GM12878 (cell line): ENCODE measurements at regions not wholly inside any gene's neighbourhood (a gene's known extent, or its start where the extent isn't known, plus 50 kb on each side); places are given as distances from the start of the nearest gene placed in this dataset.

Source experiments
- ATAC-seq: fragments of 200-7000 bp; cut with Tn5 transposase; 3 replicates; pipeline ENCODE4 v1.9.1; 2020; ENCODE audit warnings: mild to moderate bottlenecking, moderate library complexity
- BruUV-seq: library from RNA; stranded (reverse); fragments of 400-500 nt; replicated peaks from 2 replicates; lab custom pipeline; 2021; lab: Mats Ljungman, UMichigan
- CTCF ChIA-PET: fragments of 300-600 bp; sonication (Branson Sonifier 250); formaldehyde crosslinking; extraction: SDS; loops from one replicate; lab custom pipeline; 2021; ENCODE audit warnings: inconsistent platforms; lab: Yijun Ruan, JAX
- POLR2A ChIA-PET: fragments of 350-600 bp; formaldehyde crosslinking; extraction: SDS; loops from one replicate; lab custom pipeline; 2021; ENCODE audit warnings: inconsistent platforms; lab: Charles Lee
- RAD21 ChIA-PET: fragments of 300-600 bp; sonication (Branson Sonifier 250); formaldehyde crosslinking; loops from one replicate; lab custom pipeline; 2023; ENCODE audit warnings: antibody characterized with exemption; ENCODE audit not compliant: unreplicated experiment; lab: Charles Lee
- SMC1A ChIA-PET: fragments of 300-600 bp; sonication (Branson Sonifier 250); formaldehyde crosslinking; loops from one replicate; lab custom pipeline; 2023; ENCODE audit not compliant: unreplicated experiment, uncharacterized antibody; lab: Charles Lee
- DNase-seq: peaks from one replicate; pipeline ENCODE4 v3.0.0-alpha.2; 2011; ENCODE audit warnings: low read depth, low spot score
- FAIRE-seq: peaks from 3 replicates; lab custom pipeline; 2011; peaks lifted over from hg19 to GRCh38; lab: Jason Lieb, UNC
- H2AFZ ChIP-seq: 2 replicates; pipeline ENCODE4 v1.6.0; 2011; ENCODE audit warnings: low read depth, low read length, control low read depth; ENCODE audit not compliant: control insufficient read depth
- H3K27ac ChIP-seq: 2 replicates; pipeline ENCODE4 v1.5.1; 2011; ENCODE audit warnings: control low read depth; ENCODE audit not compliant: control insufficient read depth, insufficient read depth
- H3K27me3 ChIP-seq, 2 experiments: replicated peaks in 1 of 2; 2 replicates each; pipeline versions ENCODE4 v1.6.0 to v1.6.1; 2011; ENCODE audit warnings: low read length in 1 of 2; ENCODE audit not compliant: control insufficient read depth in 2 of 2, insufficient read depth in 2 of 2
- H3K36me3 ChIP-seq, 2 experiments: 2 replicates each; pipeline ENCODE4 v1.5.1; 2011; ENCODE audit warnings: low read length in 1 of 2; ENCODE audit not compliant: control insufficient read depth in 2 of 2, insufficient read depth in 2 of 2
- H3K4me1 ChIP-seq: 2 replicates; pipeline ENCODE4 v1.6.1; 2011; ENCODE audit warnings: mild to moderate bottlenecking, low read length, moderate library complexity, mixed read lengths; ENCODE audit not compliant: control insufficient read depth, insufficient read depth
- H3K4me2 ChIP-seq: 2 replicates; pipeline ENCODE4 v1.6.0; 2011; ENCODE audit warnings: control low read depth; ENCODE audit not compliant: control insufficient read depth, insufficient read depth
- H3K4me3 ChIP-seq: fragments of 200-600 bp; sonication (generic); 2 replicates; pipeline ENCODE4 v1.5.1; 2016
- H3K79me2 ChIP-seq: 2 replicates; pipeline ENCODE4 v1.6.0; 2011; ENCODE audit warnings: low read length; ENCODE audit not compliant: control insufficient read depth, insufficient read depth
- H3K9ac ChIP-seq: 2 replicates; pipeline ENCODE4 v1.8.0; 2011; ENCODE audit warnings: low read length, control low read depth, mixed read lengths; ENCODE audit not compliant: control insufficient read depth, insufficient read depth
- H3K9me3 ChIP-seq: replicated peaks from 3 replicates; pipeline ENCODE4 v1.5.1; 2011; ENCODE audit warnings: mild to moderate bottlenecking, low read length; ENCODE audit not compliant: control insufficient read depth, insufficient read depth
- H4K20me1 ChIP-seq: 2 replicates; pipeline ENCODE4 v1.6.0; 2011; ENCODE audit not compliant: control insufficient read depth, insufficient read depth
- GATAD2B ChIP-seq: fragments of 450-650 bp; conservative IDR thresholded peaks from 2 replicates; pipeline ENCODE4 v1.6.1; 2017; ENCODE audit warnings: low read depth, mild to moderate bottlenecking, moderate library complexity
- KLF5 ChIP-seq: fragments of 450-650 bp; IDR thresholded peaks from 2 replicates; pipeline ENCODE4 v1.6.1; 2014; ENCODE audit warnings: mild to moderate bottlenecking; ENCODE audit not compliant: partially characterized antibody
- NBN ChIP-seq: fragments of 450-650 bp; IDR thresholded peaks from 2 replicates; pipeline ENCODE4 v1.6.1; 2016
- PML ChIP-seq: IDR thresholded peaks from 2 replicates; pipeline ENCODE4 v1.6.1; 2012; ENCODE audit warnings: low read length, inconsistent platforms
- POLR2AphosphoS5 ChIP-seq: IDR thresholded peaks from 2 replicates; pipeline ENCODE4 v1.6.1; 2011; ENCODE audit warnings: mild to moderate bottlenecking, low read length, inconsistent platforms
- RCOR1 ChIP-seq: conservative IDR thresholded peaks from 2 replicates; pipeline ENCODE4 v1.6.1; 2012; ENCODE audit warnings: low read depth, low read length, improper control_type of control experiment
- SPI1 ChIP-seq: IDR thresholded peaks from 2 replicates; pipeline ENCODE4 v1.6.1; 2011; ENCODE audit warnings: low read depth, mild to moderate bottlenecking, low read length, moderate library complexity, borderline replicate concordance; ENCODE audit not compliant: insufficient read depth
- TAF1 ChIP-seq: IDR thresholded peaks from 2 replicates; pipeline ENCODE4 v1.6.1; 2011; ENCODE audit warnings: mild to moderate bottlenecking, low read depth, low read length, borderline replicate concordance
- ZNF207 ChIP-seq: fragments of 450-650 bp; IDR thresholded peaks from 2 replicates; pipeline ENCODE4 v1.6.1; 2014; ENCODE audit warnings: antibody characterized with exemption, mild to moderate bottlenecking, borderline replicate concordance
- ZNF217 ChIP-seq: fragments of 450-650 bp; IDR thresholded peaks from 2 replicates; pipeline ENCODE4 v1.6.1; 2017; ENCODE audit warnings: antibody characterized with exemption, mild to moderate bottlenecking
- in situ Hi-C: fragments of 300-500 bp; cut with MboI; formaldehyde crosslinking; loops from 9 replicates; pipeline ENCODE4 v1.14.3; 2018; ENCODE audit warnings: mixed read lengths
- intact Hi-C: fragments of 100-400 bp; cut with micrococcal nuclease; formaldehyde crosslinking; loops from one replicate; pipeline ENCODE4 v1.14.2; 2022; ENCODE audit not compliant: unreplicated experiment
- TF ChIP-seq, protein P1 (sequence below): fragments of 450-650 bp; formaldehyde crosslinking; IDR thresholded peaks from 2 replicates; pipeline ENCODE4 v1.4.0; 2020; ENCODE audit warnings: mild to moderate bottlenecking, moderate library complexity
- TF ChIP-seq, protein P2 (sequence below): IDR thresholded peaks from 2 replicates; pipeline ENCODE4 v1.6.1; 2012; ENCODE audit warnings: low read depth, low read length, improper control_type of control experiment
- TF ChIP-seq, protein P3 (sequence below): fragments of 450-650 bp; IDR thresholded peaks from 2 replicates; pipeline ENCODE4 v1.6.1; 2017; ENCODE audit warnings: mild to moderate bottlenecking

DNA sequence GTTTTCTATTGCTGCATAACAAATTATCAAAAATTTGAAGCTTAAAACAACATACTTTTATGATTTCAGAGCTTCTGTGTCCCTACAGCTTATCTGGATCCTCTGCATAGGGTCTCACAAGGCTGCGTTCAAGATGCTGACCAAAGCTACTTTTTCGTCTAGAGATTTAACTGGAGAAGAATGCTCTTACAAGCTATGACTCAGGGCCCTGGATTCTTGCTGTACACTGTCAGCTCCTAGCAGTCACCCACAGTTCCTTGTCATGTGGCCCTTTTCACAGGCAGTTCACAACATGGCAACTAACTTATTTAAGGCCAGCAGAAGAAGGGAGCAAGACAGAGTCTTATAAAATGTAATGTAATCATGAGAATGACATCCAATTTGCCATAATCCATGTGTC lies 70.8 kb upstream of the FAM174A start (continued):
- TF ChIP-seq, protein P1, sequence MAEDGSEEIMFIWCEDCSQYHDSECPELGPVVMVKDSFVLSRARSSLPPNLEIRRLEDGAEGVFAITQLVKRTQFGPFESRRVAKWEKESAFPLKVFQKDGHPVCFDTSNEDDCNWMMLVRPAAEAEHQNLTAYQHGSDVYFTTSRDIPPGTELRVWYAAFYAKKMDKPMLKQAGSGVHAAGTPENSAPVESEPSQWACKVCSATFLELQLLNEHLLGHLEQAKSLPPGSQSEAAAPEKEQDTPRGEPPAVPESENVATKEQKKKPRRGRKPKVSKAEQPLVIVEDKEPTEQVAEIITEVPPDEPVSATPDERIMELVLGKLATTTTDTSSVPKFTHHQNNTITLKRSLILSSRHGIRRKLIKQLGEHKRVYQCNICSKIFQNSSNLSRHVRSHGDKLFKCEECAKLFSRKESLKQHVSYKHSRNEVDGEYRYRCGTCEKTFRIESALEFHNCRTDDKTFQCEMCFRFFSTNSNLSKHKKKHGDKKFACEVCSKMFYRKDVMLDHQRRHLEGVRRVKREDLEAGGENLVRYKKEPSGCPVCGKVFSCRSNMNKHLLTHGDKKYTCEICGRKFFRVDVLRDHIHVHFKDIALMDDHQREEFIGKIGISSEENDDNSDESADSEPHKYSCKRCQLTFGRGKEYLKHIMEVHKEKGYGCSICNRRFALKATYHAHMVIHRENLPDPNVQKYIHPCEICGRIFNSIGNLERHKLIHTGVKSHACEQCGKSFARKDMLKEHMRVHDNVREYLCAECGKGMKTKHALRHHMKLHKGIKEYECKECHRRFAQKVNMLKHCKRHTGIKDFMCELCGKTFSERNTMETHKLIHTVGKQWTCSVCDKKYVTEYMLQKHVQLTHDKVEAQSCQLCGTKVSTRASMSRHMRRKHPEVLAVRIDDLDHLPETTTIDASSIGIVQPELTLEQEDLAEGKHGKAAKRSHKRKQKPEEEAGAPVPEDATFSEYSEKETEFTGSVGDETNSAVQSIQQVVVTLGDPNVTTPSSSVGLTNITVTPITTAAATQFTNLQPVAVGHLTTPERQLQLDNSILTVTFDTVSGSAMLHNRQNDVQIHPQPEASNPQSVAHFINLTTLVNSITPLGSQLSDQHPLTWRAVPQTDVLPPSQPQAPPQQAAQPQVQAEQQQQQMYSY (CRISPR knock-in tag): no peak
- TF ChIP-seq ZNF207: no peak
- no peak for TF ChIP-seq SPI1
- TF ChIP-seq, protein P2, sequence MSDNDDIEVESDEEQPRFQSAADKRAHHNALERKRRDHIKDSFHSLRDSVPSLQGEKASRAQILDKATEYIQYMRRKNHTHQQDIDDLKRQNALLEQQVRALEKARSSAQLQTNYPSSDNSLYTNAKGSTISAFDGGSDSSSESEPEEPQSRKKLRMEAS: no peak
- TF ChIP-seq RCOR1: no peak
- TF ChIP-seq, all 136 proteins: peak for 0

DNA sequence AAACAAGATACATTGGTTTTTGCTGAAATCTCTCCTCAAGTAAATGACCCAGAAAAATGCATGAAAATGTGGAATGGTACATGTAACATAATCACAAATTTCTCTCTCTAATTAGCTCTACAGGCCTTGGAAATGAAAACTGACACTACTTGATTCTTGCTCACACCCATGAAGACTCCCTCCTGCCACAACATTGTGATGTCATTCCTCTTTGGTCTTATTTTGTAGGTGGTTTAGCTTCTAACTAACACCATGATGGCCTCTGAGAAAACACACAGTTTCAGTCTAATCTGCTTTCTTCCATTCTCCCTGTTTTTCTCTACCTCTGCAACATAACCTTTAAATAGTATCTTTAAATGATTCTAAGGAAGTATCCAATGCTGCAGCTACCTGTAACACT lies 78.6 kb upstream of the FAM174A start:
- CTCF ChIA-PET: no interaction called here
- Histone ChIP-seq H2AFZ (no peak overlapping the region), H3K4me1 (no peaks in the 10 kb centered on the region), H3K9ac (no peak overlapping the region), H3K27ac (no peak overlapping the region), H3K9me3 (no peaks in the 10 kb centered on the region), H3K27me3 (no peaks in the 10 kb centered on the region), H3K36me3 (no peaks in the 10 kb centered on the region), H4K20me1 (no peaks in the 10 kb centered on the region), H3K79me2 (no peaks in the 10 kb centered on the region), H3K4me2 (no peak overlapping the region), H3K4me3 (no peak overlapping the region)
- RAD21 ChIA-PET: no interaction called here
- POLR2A ChIA-PET: no interaction called here
- DNase-seq: no peak
- no peak for FAIRE-seq
- SMC1A ChIA-PET: interaction anchor here (1.1 kb wide), 1 partner anchor 9 kb away, joined by 3 read pairs; no protein-coding TSS in a partner anchor
- no peak for TF ChIP-seq NBN
- TF ChIP-seq TAF1: no peak
- TF ChIP-seq KLF5: no peak
- no peak for TF ChIP-seq GATAD2B
- no peak for TF ChIP-seq ZNF217
- TF ChIP-seq POLR2AphosphoS5: no peak
- TF ChIP-seq, protein P3, sequence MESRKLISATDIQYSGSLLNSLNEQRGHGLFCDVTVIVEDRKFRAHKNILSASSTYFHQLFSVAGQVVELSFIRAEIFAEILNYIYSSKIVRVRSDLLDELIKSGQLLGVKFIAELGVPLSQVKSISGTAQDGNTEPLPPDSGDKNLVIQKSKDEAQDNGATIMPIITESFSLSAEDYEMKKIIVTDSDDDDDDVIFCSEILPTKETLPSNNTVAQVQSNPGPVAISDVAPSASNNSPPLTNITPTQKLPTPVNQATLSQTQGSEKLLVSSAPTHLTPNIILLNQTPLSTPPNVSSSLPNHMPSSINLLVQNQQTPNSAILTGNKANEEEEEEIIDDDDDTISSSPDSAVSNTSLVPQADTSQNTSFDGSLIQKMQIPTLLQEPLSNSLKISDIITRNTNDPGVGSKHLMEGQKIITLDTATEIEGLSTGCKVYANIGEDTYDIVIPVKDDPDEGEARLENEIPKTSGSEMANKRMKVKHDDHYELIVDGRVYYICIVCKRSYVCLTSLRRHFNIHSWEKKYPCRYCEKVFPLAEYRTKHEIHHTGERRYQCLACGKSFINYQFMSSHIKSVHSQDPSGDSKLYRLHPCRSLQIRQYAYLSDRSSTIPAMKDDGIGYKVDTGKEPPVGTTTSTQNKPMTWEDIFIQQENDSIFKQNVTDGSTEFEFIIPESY: no peak
- no peak for TF ChIP-seq PML
- in situ Hi-C loops: no loop called here
- ATAC-seq: peak; percentile 46
- BruUV-seq: no TSS peak
- intact Hi-C loops: no loop called here
